ENCODE measurements at regions not wholly inside any gene's neighbourhood (a gene's known extent, or its start where the extent isn't known, plus 50 kb on each side); places are given as distances from the start of the nearest gene placed in this dataset.

DNA sequence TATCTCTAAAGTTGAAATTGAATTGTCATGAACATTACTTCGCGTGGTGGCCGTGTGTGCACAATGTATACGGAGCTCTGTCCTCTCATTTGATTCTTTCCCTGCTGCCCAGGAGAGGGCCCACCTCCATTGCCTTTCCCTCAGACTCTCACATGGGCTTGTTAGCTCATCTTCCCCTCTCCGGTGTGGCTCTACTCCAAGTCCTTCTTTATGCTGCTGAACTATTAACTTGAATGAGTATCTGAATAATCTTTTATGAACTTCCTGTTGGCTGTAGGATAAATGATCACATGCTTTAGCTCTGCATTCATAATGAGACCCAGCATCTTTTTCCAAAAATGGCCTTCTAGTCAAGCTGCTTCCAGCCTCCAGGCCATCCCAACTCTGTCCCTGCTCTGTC is 68.8 kb upstream of the CLNK start (continued):
- TF ChIP-seq SREBF2 (IDR thresholded peaks at IDR 0.05) (no peak), RAD21 (conservative IDR thresholded peaks at IDR 0.05 in 1 of 2, IDR thresholded peaks at IDR 0.05 in 1 of 2) (no peak), EHMT2 (IDR thresholded peaks at IDR 0.05; ENCODE audit: low read depth) (no peak)
- TF ChIP-seq, protein P1, sequence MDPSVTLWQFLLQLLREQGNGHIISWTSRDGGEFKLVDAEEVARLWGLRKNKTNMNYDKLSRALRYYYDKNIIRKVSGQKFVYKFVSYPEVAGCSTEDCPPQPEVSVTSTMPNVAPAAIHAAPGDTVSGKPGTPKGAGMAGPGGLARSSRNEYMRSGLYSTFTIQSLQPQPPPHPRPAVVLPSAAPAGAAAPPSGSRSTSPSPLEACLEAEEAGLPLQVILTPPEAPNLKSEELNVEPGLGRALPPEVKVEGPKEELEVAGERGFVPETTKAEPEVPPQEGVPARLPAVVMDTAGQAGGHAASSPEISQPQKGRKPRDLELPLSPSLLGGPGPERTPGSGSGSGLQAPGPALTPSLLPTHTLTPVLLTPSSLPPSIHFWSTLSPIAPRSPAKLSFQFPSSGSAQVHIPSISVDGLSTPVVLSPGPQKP (IDR thresholded peaks at IDR 0.05; ENCODE audit: low read depth, low read length): no peak

DNA sequence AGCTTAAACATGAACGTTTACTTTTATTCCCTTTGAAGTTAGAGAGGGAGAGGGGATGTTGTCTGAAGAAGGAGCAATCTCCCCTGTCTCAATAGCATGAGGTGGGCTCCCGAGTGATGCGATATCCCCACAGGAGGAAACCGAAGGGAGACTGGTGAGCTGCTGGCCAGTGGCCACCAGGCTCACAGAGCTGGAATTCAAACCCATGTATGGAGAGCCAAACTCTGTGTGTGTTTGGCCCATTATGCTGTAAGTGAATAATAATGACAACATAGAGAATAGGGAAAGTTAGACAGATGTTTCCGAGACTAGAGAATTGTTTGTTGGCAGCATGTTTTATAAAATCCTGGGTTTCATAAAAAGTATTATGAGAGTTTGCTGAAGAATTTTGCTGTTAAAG is 66.1 kb upstream of the CLNK start:
- no peak overlapping the region for H3K27ac ChIP-seq
- TF ChIP-seq RAD21 (conservative IDR thresholded peaks at IDR 0.05 in 1 of 2, IDR thresholded peaks at IDR 0.05 in 1 of 2): no peak
- TF ChIP-seq, protein P2, sequence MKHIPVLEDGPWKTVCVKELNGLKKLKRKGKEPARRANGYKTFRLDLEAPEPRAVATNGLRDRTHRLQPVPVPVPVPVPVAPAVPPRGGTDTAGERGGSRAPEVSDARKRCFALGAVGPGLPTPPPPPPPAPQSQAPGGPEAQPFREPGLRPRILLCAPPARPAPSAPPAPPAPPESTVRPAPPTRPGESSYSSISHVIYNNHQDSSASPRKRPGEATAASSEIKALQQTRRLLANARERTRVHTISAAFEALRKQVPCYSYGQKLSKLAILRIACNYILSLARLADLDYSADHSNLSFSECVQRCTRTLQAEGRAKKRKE (CRISPR knock-in tag; IDR thresholded peaks at IDR 0.05; ENCODE audit: low read depth): no peak
- no peak for TF ChIP-seq SMC3 (IDR thresholded peaks at IDR 0.05)
- no peak for TF ChIP-seq KDM5A (IDR thresholded peaks at IDR 0.05)
- no peak for TF ChIP-seq HOXA7 (CRISPR knock-in tag; IDR thresholded peaks at IDR 0.05)
- TF ChIP-seq, protein P3, sequence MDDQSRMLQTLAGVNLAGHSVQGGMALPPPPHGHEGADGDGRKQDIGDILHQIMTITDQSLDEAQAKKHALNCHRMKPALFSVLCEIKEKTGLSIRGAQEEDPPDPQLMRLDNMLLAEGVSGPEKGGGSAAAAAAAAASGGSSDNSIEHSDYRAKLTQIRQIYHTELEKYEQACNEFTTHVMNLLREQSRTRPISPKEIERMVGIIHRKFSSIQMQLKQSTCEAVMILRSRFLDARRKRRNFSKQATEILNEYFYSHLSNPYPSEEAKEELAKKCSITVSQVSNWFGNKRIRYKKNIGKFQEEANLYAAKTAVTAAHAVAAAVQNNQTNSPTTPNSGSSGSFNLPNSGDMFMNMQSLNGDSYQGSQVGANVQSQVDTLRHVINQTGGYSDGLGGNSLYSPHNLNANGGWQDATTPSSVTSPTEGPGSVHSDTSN (IDR thresholded peaks at IDR 0.05): no peak
- no peak for TF ChIP-seq ZC3H11A (IDR thresholded peaks at IDR 0.05)
- no peak for TF ChIP-seq ESRRA (IDR thresholded peaks at IDR 0.05; ENCODE audit: borderline replicate concordance, low read length)
- TF ChIP-seq, protein P1 (IDR thresholded peaks at IDR 0.05; ENCODE audit: low read depth, low read length): no peak
- TF ChIP-seq HDAC2 (IDR thresholded peaks at IDR 0.05): no peak
- TF ChIP-seq CBX8 (IDR thresholded peaks at IDR 0.05): no peak
- TF ChIP-seq MYC (IDR thresholded peaks at IDR 0.05; ENCODE audit: borderline replicate concordance, low read length): no peak
- no peak for TF ChIP-seq RARB (CRISPR knock-in tag; IDR thresholded peaks at IDR 0.05)
- TF ChIP-seq, protein P4, sequence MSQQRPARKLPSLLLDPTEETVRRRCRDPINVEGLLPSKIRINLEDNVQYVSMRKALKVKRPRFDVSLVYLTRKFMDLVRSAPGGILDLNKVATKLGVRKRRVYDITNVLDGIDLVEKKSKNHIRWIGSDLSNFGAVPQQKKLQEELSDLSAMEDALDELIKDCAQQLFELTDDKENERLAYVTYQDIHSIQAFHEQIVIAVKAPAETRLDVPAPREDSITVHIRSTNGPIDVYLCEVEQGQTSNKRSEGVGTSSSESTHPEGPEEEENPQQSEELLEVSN (IDR thresholded peaks at IDR 0.05; ENCODE audit: borderline replicate concordance, low read depth): no peak
- H3K4me1 ChIP-seq: no peaks in the 10 kb centered on the region
- H3K4me3 ChIP-seq: no peak overlapping the region
- POLR2A ChIA-PET: no interaction called here
- no peak for ATAC-seq
- 40% methylated on average over 5 of the region's 5 CpGs for WGBS (ENCODE audit: missing lambda C conversion rate)
- no peak for FAIRE-seq
- CTCF ChIA-PET: no interaction called here
- no peak overlapping the region for H3K4me2 ChIP-seq
- no peak for DNase-seq (ENCODE audit: low read depth in 1 of 2, low spot score in 1 of 2)
- H3K9me3 ChIP-seq: no peaks in the 10 kb centered on the region

DNA sequence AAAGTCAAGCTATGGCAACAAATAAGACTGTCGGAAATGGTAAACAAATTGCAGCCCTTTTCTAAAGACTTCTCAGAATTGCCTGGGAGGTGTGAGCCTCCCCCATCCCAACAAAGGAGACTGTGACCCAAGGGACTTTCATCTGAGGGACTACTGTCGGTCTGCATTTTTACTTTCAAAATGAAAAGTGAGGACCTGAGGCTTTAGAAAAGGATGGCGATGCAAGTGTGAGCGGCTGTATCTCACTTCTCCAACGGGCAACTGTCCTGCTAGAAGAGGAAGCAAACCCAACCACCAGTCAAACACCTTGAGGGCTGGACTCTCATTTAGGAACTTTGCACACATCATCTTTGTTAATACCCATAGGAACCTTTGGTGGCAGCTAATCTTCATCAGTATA is 62.6 kb upstream of the CLNK start:
- ATAC-seq: no peak
- POLR2A ChIA-PET: no interaction called here
- FAIRE-seq: no peak
- 18% methylated on average over 5 of the region's 5 CpGs for WGBS (ENCODE audit: missing lambda C conversion rate)
- DNase-seq (ENCODE audit: low read depth in 1 of 2, low spot score in 1 of 2): no peak
- no peaks in the 10 kb centered on the region for H3K9me3 ChIP-seq
- CTCF ChIA-PET: no interaction called here
- no peak overlapping the region for H3K4me3 ChIP-seq
- no peak overlapping the region for H3K4me2 ChIP-seq
- H3K27ac ChIP-seq: no peak overlapping the region
- H3K4me1 ChIP-seq: no peaks in the 10 kb centered on the region
- no peak for TF ChIP-seq SREBF2 (IDR thresholded peaks at IDR 0.05)
- no peak for TF ChIP-seq ESRRA (IDR thresholded peaks at IDR 0.05; ENCODE audit: borderline replicate concordance, low read length)
- TF ChIP-seq NFE2L2 (conservative IDR thresholded peaks at IDR 0.05; ENCODE audit: low read length): no peak
- TF ChIP-seq EHF (CRISPR knock-in tag; IDR thresholded peaks at IDR 0.05): no peak
- TF ChIP-seq JUN (IDR thresholded peaks at IDR 0.05): no peak
- TF ChIP-seq, protein P2 (CRISPR knock-in tag; IDR thresholded peaks at IDR 0.05; ENCODE audit: low read depth): no peak
- TF ChIP-seq HOXB13 (CRISPR knock-in tag; IDR thresholded peaks at IDR 0.05; ENCODE audit: low read depth): no peak
- TF ChIP-seq, protein P5, sequence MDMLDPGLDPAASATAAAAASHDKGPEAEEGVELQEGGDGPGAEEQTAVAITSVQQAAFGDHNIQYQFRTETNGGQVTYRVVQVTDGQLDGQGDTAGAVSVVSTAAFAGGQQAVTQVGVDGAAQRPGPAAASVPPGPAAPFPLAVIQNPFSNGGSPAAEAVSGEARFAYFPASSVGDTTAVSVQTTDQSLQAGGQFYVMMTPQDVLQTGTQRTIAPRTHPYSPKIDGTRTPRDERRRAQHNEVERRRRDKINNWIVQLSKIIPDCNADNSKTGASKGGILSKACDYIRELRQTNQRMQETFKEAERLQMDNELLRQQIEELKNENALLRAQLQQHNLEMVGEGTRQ (IDR thresholded peaks at IDR 0.05): no peak
- TF ChIP-seq, protein P4 (IDR thresholded peaks at IDR 0.05; ENCODE audit: borderline replicate concordance, low read depth): no peak
- TF ChIP-seq TFCP2L1 (CRISPR knock-in tag; IDR thresholded peaks at IDR 0.05): no peak
- no peak for TF ChIP-seq CHD2 (IDR thresholded peaks at IDR 0.05; ENCODE audit: low read length, partially characterized antibody)
- TF ChIP-seq MAZ (IDR thresholded peaks at IDR 0.05; ENCODE audit: borderline replicate concordance, low read depth, low read length): no peak
- no peak for TF ChIP-seq FOSL2 (IDR thresholded peaks at IDR 0.05)
- no peak for TF ChIP-seq FOSL2 (CRISPR knock-in tag; IDR thresholded peaks at IDR 0.05)
- TF ChIP-seq EP300 (IDR thresholded peaks at IDR 0.05): no peak
- no peak for TF ChIP-seq NPAS2 (CRISPR knock-in tag; IDR thresholded peaks at IDR 0.05; ENCODE audit: borderline replicate concordance)
- TF ChIP-seq JUNB (IDR thresholded peaks at IDR 0.05): no peak

All from A549 (cell line).